ENCODE measurements at regions not wholly inside any gene's neighbourhood (a gene's known extent, or its start where the extent isn't known, plus 50 kb on each side); places are given as distances from the start of the nearest gene placed in this dataset.

GRCh38 chr4:37101686-37102085 is 142.9 kb upstream of the NWD2 start:
- H3K36me3 ChIP-seq (replicated peaks in 1 of 2; ENCODE audit: control insufficient read depth in 2 of 2, insufficient read depth in 2 of 2, low read length in 2 of 2): no peaks in the 10 kb centered on the region

GRCh38 chr4:37109756-37110155 is 134.8 kb upstream of the NWD2 start:
- no peaks in the 10 kb centered on the region for H3K79me1 ChIP-seq (ENCODE audit: low read depth, low read length)
- H2BK12ac ChIP-seq (ENCODE audit: low read length): no peak overlapping the region
- H3K27me3 ChIP-seq (ENCODE audit: control insufficient read depth in 3 of 3, insufficient read depth in 3 of 3, low read depth in 1 of 3, low read length in 3 of 3): no peaks in the 10 kb centered on the region
- H3K4me2 ChIP-seq (ENCODE audit: insufficient read depth, low read length, poor library complexity, severe bottlenecking): no peak overlapping the region
- H2BK15ac ChIP-seq (ENCODE audit: low read length): no peak overlapping the region
- H3K9me3 ChIP-seq (replicated peaks in 1 of 2; ENCODE audit: control insufficient read depth in 2 of 2, insufficient read depth in 1 of 2, low read depth in 1 of 2, low read length in 2 of 2): no peaks in the 10 kb centered on the region
- no peak overlapping the region for H4K91ac ChIP-seq (ENCODE audit: low read depth, low read length, poor library complexity)
- no peak overlapping the region for H2BK120ac ChIP-seq (ENCODE audit: low read depth, low read length)
- no peak for DNase-seq (ENCODE audit: low spot score)
- no peaks in the 10 kb centered on the region for H3K4me1 ChIP-seq (ENCODE audit: control insufficient read depth in 2 of 2, insufficient read depth in 1 of 2, low read depth in 1 of 2, low read length in 2 of 2)
- H3K36me3 ChIP-seq (replicated peaks in 1 of 2; ENCODE audit: control insufficient read depth in 2 of 2, insufficient read depth in 2 of 2, low read length in 2 of 2): no peaks in the 10 kb centered on the region
- H4K8ac ChIP-seq (ENCODE audit: low read depth, low read length): no peak overlapping the region
- no peak overlapping the region for H3K23ac ChIP-seq (ENCODE audit: low read depth, low read length, poor library complexity)
- no peak overlapping the region for H2BK5ac ChIP-seq (ENCODE audit: low read length)
- H3K14ac ChIP-seq (ENCODE audit: low read length): no peak overlapping the region
- no CpG with 5 or more reads among the region's 1 CpG for WGBS, 2 donors (ENCODE audit: extremely low coverage in 2 of 2, insufficient read length in 2 of 2, insufficient replicate concordance in 1 of 2)
- no peak overlapping the region for H2AK5ac ChIP-seq (ENCODE audit: low read depth, low read length)
- H2AFZ ChIP-seq (ENCODE audit: low read length): no peak overlapping the region
- no peak overlapping the region for H3K27ac ChIP-seq (replicated peaks; ENCODE audit: low read length)
- H3K4ac ChIP-seq (ENCODE audit: low read length): no peak overlapping the region
- H3K4me3 ChIP-seq (ENCODE audit: low read length in 2 of 2): no peak overlapping the region
- no peak overlapping the region for H3K9ac ChIP-seq (ENCODE audit: low read depth, low read length, poor library complexity)
- H3K18ac ChIP-seq (ENCODE audit: low read length): no peak overlapping the region

More at GRCh38 chr4:37101686-37102085, 142.9 kb upstream of the NWD2 start:
- Histone ChIP-seq H2BK15ac (ENCODE audit: low read length) (no peak overlapping the region), H3K14ac (ENCODE audit: low read length) (no peak overlapping the region), H3K79me1 (ENCODE audit: low read depth, low read length) (no peaks in the 10 kb centered on the region), H2BK120ac (ENCODE audit: low read depth, low read length) (no peak overlapping the region), H2AFZ (ENCODE audit: low read length) (no peak overlapping the region), H3K9me3 (replicated peaks in 1 of 2; ENCODE audit: control insufficient read depth in 2 of 2, insufficient read depth in 1 of 2, low read depth in 1 of 2, low read length in 2 of 2) (no peaks in the 10 kb centered on the region), H2AK5ac (ENCODE audit: low read depth, low read length) (no peak overlapping the region), H3K27ac (replicated peaks; ENCODE audit: low read length) (no peak overlapping the region), H3K23ac (ENCODE audit: low read depth, low read length, poor library complexity) (no peak overlapping the region), H3K4me1 (ENCODE audit: control insufficient read depth in 2 of 2, insufficient read depth in 1 of 2, low read depth in 1 of 2, low read length in 2 of 2) (no peaks in the 10 kb centered on the region), H3K27me3 (ENCODE audit: control insufficient read depth in 3 of 3, insufficient read depth in 3 of 3, low read depth in 1 of 3, low read length in 3 of 3) (no peaks in the 10 kb centered on the region), H3K4me3 (ENCODE audit: low read length in 2 of 2) (no peak overlapping the region), H3K18ac (ENCODE audit: low read length) (no peak overlapping the region), H3K4me2 (ENCODE audit: insufficient read depth, low read length, poor library complexity, severe bottlenecking) (no peak overlapping the region), H4K91ac (ENCODE audit: low read depth, low read length, poor library complexity) (no peak overlapping the region), H3K9ac (ENCODE audit: low read depth, low read length, poor library complexity) (no peak overlapping the region), H4K8ac (ENCODE audit: low read depth, low read length) (no peak overlapping the region), H2BK5ac (ENCODE audit: low read length) (no peak overlapping the region), H3K4ac (ENCODE audit: low read length) (no peak overlapping the region), H2BK12ac (ENCODE audit: low read length) (no peak overlapping the region)
- no CpG with 5 or more reads among the region's 2 CpGs for WGBS, 2 donors (ENCODE audit: extremely low coverage in 2 of 2, insufficient read length in 2 of 2, insufficient replicate concordance in 1 of 2)
- DNase-seq (ENCODE audit: low spot score): no peak

- H4K8ac ChIP-seq (ENCODE audit: low read depth, low read length): no peak overlapping the region
- H3K18ac ChIP-seq (ENCODE audit: low read length): no peak overlapping the region
- H2AK5ac ChIP-seq (ENCODE audit: low read depth, low read length): no peak overlapping the region
- no peak for DNase-seq (ENCODE audit: low spot score)
- H2BK120ac ChIP-seq (ENCODE audit: low read depth, low read length): no peak overlapping the region
- H3K14ac ChIP-seq (ENCODE audit: low read length): no peak overlapping the region
- no peaks in the 10 kb centered on the region for H3K79me1 ChIP-seq (ENCODE audit: low read depth, low read length)
- H2BK5ac ChIP-seq (ENCODE audit: low read length): no peak overlapping the region
- no peak overlapping the region for H2BK15ac ChIP-seq (ENCODE audit: low read length)
- WGBS, 2 donors (ENCODE audit: extremely low coverage in 2 of 2, insufficient read length in 2 of 2, insufficient replicate concordance in 1 of 2): no CpG with 5 or more reads among the region's 4 CpGs
- H3K4me1 ChIP-seq (ENCODE audit: control insufficient read depth in 2 of 2, insufficient read depth in 1 of 2, low read depth in 1 of 2, low read length in 2 of 2): no peaks in the 10 kb centered on the region
- no peaks in the 10 kb centered on the region for H3K36me3 ChIP-seq (replicated peaks in 1 of 2; ENCODE audit: control insufficient read depth in 2 of 2, insufficient read depth in 2 of 2, low read length in 2 of 2)
- H3K27me3 ChIP-seq (ENCODE audit: control insufficient read depth in 3 of 3, insufficient read depth in 3 of 3, low read depth in 1 of 3, low read length in 3 of 3): no peaks in the 10 kb centered on the region
- H4K91ac ChIP-seq (ENCODE audit: low read depth, low read length, poor library complexity): no peak overlapping the region
- no peak overlapping the region for H2AFZ ChIP-seq (ENCODE audit: low read length)
- no peaks in the 10 kb centered on the region for H3K9me3 ChIP-seq (replicated peaks in 1 of 2; ENCODE audit: control insufficient read depth in 2 of 2, insufficient read depth in 1 of 2, low read depth in 1 of 2, low read length in 2 of 2)
- no peak overlapping the region for H3K9ac ChIP-seq (ENCODE audit: low read depth, low read length, poor library complexity)
- H3K4me2 ChIP-seq (ENCODE audit: insufficient read depth, low read length, poor library complexity, severe bottlenecking): no peak overlapping the region
- H3K23ac ChIP-seq (ENCODE audit: low read depth, low read length, poor library complexity): no peak overlapping the region
- H3K4me3 ChIP-seq (ENCODE audit: low read length in 2 of 2): no peak overlapping the region
- H3K4ac ChIP-seq (ENCODE audit: low read length): no peak overlapping the region
- no peak overlapping the region for H3K27ac ChIP-seq (replicated peaks; ENCODE audit: low read length)
- H2BK12ac ChIP-seq (ENCODE audit: low read length): no peak overlapping the region
Measured at GRCh38 chr4:37124800-37125199, 119.7 kb upstream of the NWD2 start.

- H2BK12ac ChIP-seq (ENCODE audit: low read length): no peak overlapping the region
- H3K36me3 ChIP-seq (replicated peaks in 1 of 2; ENCODE audit: control insufficient read depth in 2 of 2, insufficient read depth in 2 of 2, low read length in 2 of 2): no peaks in the 10 kb centered on the region
Measured at GRCh38 chr4:37126051-37126450, 118.5 kb upstream of the NWD2 start.

More at GRCh38 chr4:37126051-37126450, 118.5 kb upstream of the NWD2 start:
- no peak overlapping the region for H3K4me3 ChIP-seq (ENCODE audit: low read length in 2 of 2)
- no peak overlapping the region for H2BK5ac ChIP-seq (ENCODE audit: low read length)
- H3K4ac ChIP-seq (ENCODE audit: low read length): no peak overlapping the region
- H3K4me2 ChIP-seq (ENCODE audit: insufficient read depth, low read length, poor library complexity, severe bottlenecking): no peak overlapping the region
- no peak overlapping the region for H2AK5ac ChIP-seq (ENCODE audit: low read depth, low read length)
- no peak overlapping the region for H3K9ac ChIP-seq (ENCODE audit: low read depth, low read length, poor library complexity)
- H2AFZ ChIP-seq (ENCODE audit: low read length): no peak overlapping the region
- no peak overlapping the region for H3K14ac ChIP-seq (ENCODE audit: low read length)
- H3K9me3 ChIP-seq (replicated peaks in 1 of 2; ENCODE audit: control insufficient read depth in 2 of 2, insufficient read depth in 1 of 2, low read depth in 1 of 2, low read length in 2 of 2): no peaks in the 10 kb centered on the region
- no peak overlapping the region for H3K27ac ChIP-seq (replicated peaks; ENCODE audit: low read length)
- no peaks in the 10 kb centered on the region for H3K4me1 ChIP-seq (ENCODE audit: control insufficient read depth in 2 of 2, insufficient read depth in 1 of 2, low read depth in 1 of 2, low read length in 2 of 2)
- H4K8ac ChIP-seq (ENCODE audit: low read depth, low read length): no peak overlapping the region
- H2BK15ac ChIP-seq (ENCODE audit: low read length): no peak overlapping the region
- no peak for DNase-seq (ENCODE audit: low spot score)
- no peak overlapping the region for H4K91ac ChIP-seq (ENCODE audit: low read depth, low read length, poor library complexity)
- no peak overlapping the region for H2BK120ac ChIP-seq (ENCODE audit: low read depth, low read length)
- H3K18ac ChIP-seq (ENCODE audit: low read length): no peak overlapping the region
- H3K27me3 ChIP-seq (ENCODE audit: control insufficient read depth in 3 of 3, insufficient read depth in 3 of 3, low read depth in 1 of 3, low read length in 3 of 3): no peaks in the 10 kb centered on the region
- H3K79me1 ChIP-seq (ENCODE audit: low read depth, low read length): no peaks in the 10 kb centered on the region
- no peak overlapping the region for H3K23ac ChIP-seq (ENCODE audit: low read depth, low read length, poor library complexity)
